Neural progenitor cell (in vitro differentiated cells): ENCODE measurements at regions not wholly inside any gene's neighbourhood (a gene's known extent, or its start where the extent isn't known, plus 50 kb on each side); places are given as distances from the start of the nearest gene placed in this dataset.

Experiments
- DNase-seq: peaks from one replicate; pipeline ENCODE4 v3.0.0-alpha.2; 2016; ENCODE audit warnings: low spot score
- H2AFZ ChIP-seq: fragments of 200-600 bp; sonication (generic); replicated peaks from 2 replicates; pipeline ENCODE4 v1.6.1; 2016; ENCODE audit warnings: antibody characterized with exemption
- H3F3A ChIP-seq: fragments of 200-600 bp; sonication (generic); 2 replicates; pipeline ENCODE4 v1.6.1; 2016; ENCODE audit warnings: antibody characterized with exemption, low read depth
- H3K27ac ChIP-seq: fragments of 200-600 bp; sonication (generic); 2 replicates; pipeline ENCODE4 v1.5.1; 2016; ENCODE audit warnings: mild to moderate bottlenecking
- H3K27me3 ChIP-seq: fragments of 200-600 bp; sonication (generic); 2 replicates; pipeline ENCODE4 v1.6.1; 2016; ENCODE audit warnings: mild to moderate bottlenecking, moderate library complexity
- H3K36me3 ChIP-seq: fragments of 200-600 bp; sonication (generic); 2 replicates; pipeline ENCODE4 v1.5.1; 2016
- H3K4me1 ChIP-seq: fragments of 200-600 bp; sonication (generic); 2 replicates; pipeline ENCODE4 v1.6.1; 2016; ENCODE audit warnings: mixed run types
- H3K4me2 ChIP-seq: fragments of 200-600 bp; sonication (generic); 2 replicates; pipeline ENCODE4 v1.6.1; 2016
- H3K4me3 ChIP-seq: fragments of 200-600 bp; sonication (generic); 2 replicates; pipeline ENCODE4 v1.5.1; 2016
- H3K79me2 ChIP-seq: fragments of 200-600 bp; sonication (generic); 2 replicates; pipeline ENCODE4 v1.6.1; 2016; ENCODE audit warnings: low read depth
- H3K9ac ChIP-seq: fragments of 200-600 bp; sonication (generic); 2 replicates; pipeline ENCODE4 v1.6.1; 2016
- H3K9me3 ChIP-seq: fragments of 200-600 bp; sonication (generic); 2 replicates; pipeline ENCODE4 v1.5.1; 2016; ENCODE audit warnings: low read depth
- H4K20me1 ChIP-seq: fragments of 200-600 bp; sonication (generic); 2 replicates; pipeline ENCODE4 v1.6.1; 2016; ENCODE audit warnings: low read depth
- H3K27ac Mint-ChIP-seq: 3 replicates; pipeline ENCODE4 v1.8.0; 2021; ENCODE audit warnings: mixed read lengths
- H3K27me3 Mint-ChIP-seq: 2 replicates; pipeline ENCODE4 v1.8.0; 2022; ENCODE audit warnings: low read depth, mild to moderate bottlenecking, inconsistent platforms, moderate library complexity, mixed read lengths; ENCODE audit not compliant: insufficient read depth
- H3K36me3 Mint-ChIP-seq: 3 replicates; pipeline ENCODE4 v1.8.0; 2021; ENCODE audit warnings: mixed read lengths
- H3K4me1 Mint-ChIP-seq: 3 replicates; pipeline ENCODE4 v1.8.0; 2021; ENCODE audit warnings: mixed read lengths
- H3K4me3 Mint-ChIP-seq: 3 replicates; pipeline ENCODE4 v1.8.0; 2021; ENCODE audit warnings: mild to moderate bottlenecking, moderate library complexity, mixed read lengths
- H3K9me3 Mint-ChIP-seq: 3 replicates; pipeline ENCODE4 v1.8.0; 2020; ENCODE audit warnings: mixed read lengths
- EZH2 ChIP-seq: fragments of 200-600 bp; sonication (generic); IDR thresholded peaks from 2 replicates; pipeline ENCODE4 v1.6.1; 2017; ENCODE audit warnings: antibody characterized with exemption, mild to moderate bottlenecking, moderate library complexity
- EZH2phosphoT487 ChIP-seq: fragments of 200-600 bp; sonication (generic); IDR thresholded peaks from 2 replicates; pipeline ENCODE4 v1.6.1; 2017; ENCODE audit warnings: antibody characterized with exemption
- TF ChIP-seq, protein P1 (sequence below): fragments of 200-600 bp; sonication (generic); IDR thresholded peaks from 2 replicates; pipeline ENCODE4 v1.5.1; 2017; ENCODE audit warnings: antibody characterized with exemption, mild to moderate bottlenecking

DNA sequence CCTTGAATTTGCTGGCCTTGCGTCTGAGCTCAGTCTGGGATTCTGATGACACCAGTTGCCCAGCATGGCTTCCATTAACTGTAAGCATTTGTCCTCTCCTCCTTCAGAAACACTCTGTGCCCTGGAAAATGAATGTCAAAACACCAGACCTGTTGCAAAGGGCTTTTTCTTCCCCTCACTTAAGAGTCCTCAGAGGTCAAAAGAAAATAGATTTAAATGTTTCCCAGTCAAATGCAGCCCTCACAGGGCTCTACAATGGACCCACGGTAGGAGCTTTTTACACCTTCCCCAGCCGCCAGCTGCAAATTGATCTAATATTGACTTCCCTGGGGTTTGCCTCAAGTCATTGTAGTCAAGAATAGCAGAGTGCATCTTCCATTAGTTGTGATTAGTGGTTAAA lies 332.2 kb downstream of the INSC start:
- Mint-ChIP-seq H3K36me3 (no peaks in the 10 kb centered on the region), H3K27ac (no peak overlapping the region), H3K4me3 (no peak overlapping the region), H3K27me3 (peaks cover 5% of the 10 kb centered on the region), H3K4me1 (peaks cover 5% of the 10 kb centered on the region), H3K9me3 (no peaks in the 10 kb centered on the region)
- peak overlapping the region; percentile 8 for H3K4me2 ChIP-seq
- no peak overlapping the region for H3K9ac ChIP-seq
- peaks cover 16% of the 10 kb centered on the region for H3F3A ChIP-seq
- H3K27me3 ChIP-seq: no peaks in the 10 kb centered on the region
- H3K9me3 ChIP-seq: no peaks in the 10 kb centered on the region
- H2AFZ ChIP-seq: peak overlapping the region; percentile 66
- no peak for DNase-seq
- H4K20me1 ChIP-seq: no peaks in the 10 kb centered on the region
- H3K79me2 ChIP-seq: no peaks in the 10 kb centered on the region
- TF ChIP-seq, protein P1, sequence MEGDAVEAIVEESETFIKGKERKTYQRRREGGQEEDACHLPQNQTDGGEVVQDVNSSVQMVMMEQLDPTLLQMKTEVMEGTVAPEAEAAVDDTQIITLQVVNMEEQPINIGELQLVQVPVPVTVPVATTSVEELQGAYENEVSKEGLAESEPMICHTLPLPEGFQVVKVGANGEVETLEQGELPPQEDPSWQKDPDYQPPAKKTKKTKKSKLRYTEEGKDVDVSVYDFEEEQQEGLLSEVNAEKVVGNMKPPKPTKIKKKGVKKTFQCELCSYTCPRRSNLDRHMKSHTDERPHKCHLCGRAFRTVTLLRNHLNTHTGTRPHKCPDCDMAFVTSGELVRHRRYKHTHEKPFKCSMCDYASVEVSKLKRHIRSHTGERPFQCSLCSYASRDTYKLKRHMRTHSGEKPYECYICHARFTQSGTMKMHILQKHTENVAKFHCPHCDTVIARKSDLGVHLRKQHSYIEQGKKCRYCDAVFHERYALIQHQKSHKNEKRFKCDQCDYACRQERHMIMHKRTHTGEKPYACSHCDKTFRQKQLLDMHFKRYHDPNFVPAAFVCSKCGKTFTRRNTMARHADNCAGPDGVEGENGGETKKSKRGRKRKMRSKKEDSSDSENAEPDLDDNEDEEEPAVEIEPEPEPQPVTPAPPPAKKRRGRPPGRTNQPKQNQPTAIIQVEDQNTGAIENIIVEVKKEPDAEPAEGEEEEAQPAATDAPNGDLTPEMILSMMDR: no peak
- TF ChIP-seq EZH2 (no peak), EZH2phosphoT487 (no peak)
- no peak overlapping the region for H3K4me3 ChIP-seq
- no peaks in the 10 kb centered on the region for H3K36me3 ChIP-seq
- H3K27ac ChIP-seq: no peak overlapping the region
- peaks cover 12% of the 10 kb centered on the region for H3K4me1 ChIP-seq

DNA sequence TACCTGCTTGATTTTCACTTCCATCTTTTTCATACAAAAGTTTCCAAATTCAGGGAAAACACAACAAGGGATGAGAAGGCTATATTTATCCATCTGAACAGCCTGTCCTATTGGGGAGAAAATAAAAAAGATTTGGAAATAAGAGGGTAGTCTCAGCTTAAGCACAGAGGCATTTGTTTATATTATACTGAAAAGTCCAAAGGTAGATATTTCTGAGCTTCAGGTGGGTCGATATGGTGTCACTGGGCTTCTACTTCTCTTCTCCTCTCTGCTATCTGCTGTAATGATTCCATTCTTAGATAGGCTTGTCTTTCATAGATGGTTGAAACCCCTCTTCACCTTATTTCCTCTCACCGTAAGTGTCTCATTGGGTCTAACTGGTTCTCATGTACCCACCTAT lies 337.0 kb downstream of the INSC start:
- H3K9me3 ChIP-seq: no peaks in the 10 kb centered on the region
- H2AFZ ChIP-seq: no peak overlapping the region
- H3K27me3 Mint-ChIP-seq: peaks cover 2% of the 10 kb centered on the region

DNA sequence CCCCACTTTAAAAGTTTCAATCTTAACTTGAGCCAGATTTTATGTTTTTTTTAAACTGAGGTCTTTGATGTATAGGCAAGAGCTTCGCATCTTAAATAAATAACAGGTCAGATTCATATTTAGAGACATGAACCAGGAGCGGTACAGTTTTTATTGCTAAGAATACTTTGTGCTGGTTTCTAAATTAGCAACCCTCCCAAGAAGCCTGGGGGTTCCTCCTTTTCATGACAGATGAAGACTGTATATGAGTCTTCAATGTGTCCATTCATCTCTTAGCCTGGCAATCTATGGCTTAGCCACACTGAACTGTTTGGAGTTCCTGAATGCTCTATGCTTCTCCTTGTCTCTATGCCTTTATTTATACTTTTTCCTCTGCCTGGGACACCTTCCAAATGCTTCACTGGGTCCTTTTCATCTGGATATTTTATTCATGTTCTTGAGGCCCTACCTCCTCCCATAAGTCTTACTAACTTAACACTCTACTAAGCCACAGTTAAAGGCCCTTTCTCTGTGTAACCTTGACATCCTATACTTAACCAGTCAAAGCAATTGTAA lies 338.6 kb downstream of the INSC start:
- H3K9me3 Mint-ChIP-seq: peaks cover 5% of the 10 kb centered on the region
- no peak overlapping the region for H3K4me3 ChIP-seq

More for the DNA sequence above, 337.0 kb downstream of the INSC start:
- no peaks in the 10 kb centered on the region for H3K79me2 ChIP-seq
- TF ChIP-seq EZH2phosphoT487 (no peak), EZH2 (no peak)
- TF ChIP-seq, protein P1: no peak
- H3K27ac Mint-ChIP-seq: no peak overlapping the region
- peaks cover 5% of the 10 kb centered on the region for H3K9me3 Mint-ChIP-seq
- no peak overlapping the region for H3K27ac ChIP-seq
- no peak overlapping the region for H3K9ac ChIP-seq
- peaks cover 5% of the 10 kb centered on the region for H3K4me1 Mint-ChIP-seq
- no peak overlapping the region for H3K4me3 ChIP-seq
- H3K4me1 ChIP-seq: peaks cover 7% of the 10 kb centered on the region
- DNase-seq: no peak
- H4K20me1 ChIP-seq: no peaks in the 10 kb centered on the region
- no peaks in the 10 kb centered on the region for H3K36me3 ChIP-seq
- H3F3A ChIP-seq: peaks cover 9% of the 10 kb centered on the region
- no peak overlapping the region for H3K4me2 ChIP-seq
- H3K36me3 Mint-ChIP-seq: no peaks in the 10 kb centered on the region
- no peak overlapping the region for H3K4me3 Mint-ChIP-seq
- H3K27me3 ChIP-seq: no peaks in the 10 kb centered on the region

DNA sequence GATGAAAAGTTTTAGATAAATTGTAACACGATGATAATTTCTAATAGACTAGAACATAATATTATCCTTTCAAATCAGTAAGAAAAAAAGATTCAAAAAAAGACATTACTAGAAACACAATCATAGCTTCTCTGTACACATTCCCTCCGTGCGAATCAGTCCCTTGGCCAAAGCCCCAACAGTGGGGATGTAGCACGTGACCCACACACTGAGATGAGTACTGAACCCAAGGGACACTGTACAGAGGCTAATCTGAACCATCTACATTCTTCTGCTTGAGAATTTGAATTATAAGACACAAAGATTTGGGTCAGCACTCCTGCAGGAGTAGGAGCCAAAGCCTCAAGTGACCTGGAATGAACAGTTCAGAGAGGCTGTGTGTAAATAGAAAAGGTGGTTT lies 353.7 kb downstream of the INSC start:
- Histone ChIP-seq H3K27ac (no peak overlapping the region), H3K36me3 (no peaks in the 10 kb centered on the region), H3K4me3 (no peak overlapping the region), H3K9ac (no peak overlapping the region), H3K4me1 (peaks cover 3% of the 10 kb centered on the region), H3K27me3 (no peaks in the 10 kb centered on the region), H4K20me1 (no peaks in the 10 kb centered on the region), H2AFZ (no peak overlapping the region), H3F3A (no peaks in the 10 kb centered on the region), H3K79me2 (no peaks in the 10 kb centered on the region), H3K9me3 (no peaks in the 10 kb centered on the region), H3K4me2 (no peak overlapping the region)
- TF ChIP-seq EZH2phosphoT487 (no peak), EZH2 (no peak)
- TF ChIP-seq, protein P1: no peak
- Mint-ChIP-seq H3K27me3 (peaks cover 5% of the 10 kb centered on the region), H3K36me3 (no peaks in the 10 kb centered on the region), H3K9me3 (no peaks in the 10 kb centered on the region), H3K4me3 (no peak overlapping the region), H3K4me1 (peaks cover 10% of the 10 kb centered on the region), H3K27ac (no peak overlapping the region)
- no peak for DNase-seq

More for the DNA sequence above, 338.6 kb downstream of the INSC start:
- Mint-ChIP-seq H3K4me1 (no peaks in the 10 kb centered on the region), H3K36me3 (no peaks in the 10 kb centered on the region), H3K27me3 (peaks cover under 1% of the 10 kb centered on the region), H3K4me3 (no peak overlapping the region), H3K27ac (no peak overlapping the region)
- Histone ChIP-seq H3K36me3 (no peaks in the 10 kb centered on the region), H3K79me2 (no peaks in the 10 kb centered on the region), H3K4me2 (no peak overlapping the region), H4K20me1 (no peaks in the 10 kb centered on the region), H3K27ac (no peak overlapping the region), H2AFZ (no peak overlapping the region), H3K27me3 (no peaks in the 10 kb centered on the region), H3K9ac (no peak overlapping the region), H3F3A (no peaks in the 10 kb centered on the region), H3K9me3 (no peaks in the 10 kb centered on the region), H3K4me1 (no peaks in the 10 kb centered on the region)
- TF ChIP-seq EZH2: no peak
- TF ChIP-seq EZH2phosphoT487: no peak
- DNase-seq: no peak
